Keratinocyte (primary cell): ENCODE measurements at regions not wholly inside any gene's neighbourhood (a gene's known extent, or its start where the extent isn't known, plus 50 kb on each side); places are given as distances from the start of the nearest gene placed in this dataset.

Experiments
- DNase-seq: peaks from one replicate; pipeline ENCODE4 v3.0.0-alpha.2; 2011; ENCODE audit warnings: low read depth, missing footprints, low spot score
- FAIRE-seq: peaks from 2 replicates; lab custom pipeline; 2011; peaks lifted over from hg19 to GRCh38; lab: Jason Lieb, UNC
- H2AFZ ChIP-seq: 2 replicates; pipeline ENCODE4 v1.6.0; 2012; ENCODE audit warnings: low read length, control low read depth, inconsistent platforms; ENCODE audit not compliant: control insufficient read depth
- H3K27ac ChIP-seq: 2 replicates; pipeline ENCODE4 v1.5.1; 2011; ENCODE audit warnings: low read length; ENCODE audit not compliant: control insufficient read depth, insufficient read depth
- H3K27me3 ChIP-seq: 3 replicates; pipeline ENCODE4 v1.6.0; 2011; ENCODE audit warnings: low read length; ENCODE audit not compliant: control insufficient read depth, insufficient read depth; ENCODE audit errors: extremely low read depth
- H3K36me3 ChIP-seq, 2 experiments: 2 replicates in 1 of 2; 3 replicates in 1 of 2; pipeline ENCODE4 v1.5.1; 2011; ENCODE audit warnings: low read length in 2 of 2, mild to moderate bottlenecking in 1 of 2; ENCODE audit not compliant: control insufficient read depth in 2 of 2, insufficient read depth in 2 of 2; ENCODE audit errors: extremely low read depth in 1 of 2
- H3K4me1 ChIP-seq: 3 replicates; pipeline ENCODE4 v1.5.1; 2011; ENCODE audit warnings: low read length; ENCODE audit not compliant: control insufficient read depth, insufficient read depth; ENCODE audit errors: extremely low read depth
- H3K4me2 ChIP-seq: 3 replicates; pipeline ENCODE4 v1.6.0; 2011; ENCODE audit warnings: low read depth, low read length; ENCODE audit not compliant: control insufficient read depth, insufficient read depth; ENCODE audit errors: extremely low read depth
- H3K4me3 ChIP-seq, 3 experiments: fragments of 200-600 bp in 1 of 3; sonication (generic) in 1 of 3; 2 replicates in 2 of 3; 3 replicates in 1 of 3; pipeline ENCODE4 v1.5.1; 2011 to 2016; ENCODE audit warnings: low read length in 3 of 3, mild to moderate bottlenecking in 3 of 3, control low read depth in 2 of 3, inconsistent platforms in 1 of 3, low read depth in 1 of 3, mixed read lengths in 1 of 3, mixed run types in 1 of 3, moderate library complexity in 1 of 3; ENCODE audit not compliant: control insufficient read depth in 2 of 3, insufficient read depth in 2 of 3; ENCODE audit errors: extremely low read depth in 1 of 3
- H3K79me2 ChIP-seq: 2 replicates; pipeline ENCODE4 v1.6.0; 2012; ENCODE audit warnings: low read length; ENCODE audit not compliant: control insufficient read depth, insufficient read depth
- H3K9ac ChIP-seq: 3 replicates; pipeline ENCODE4 v1.6.0; 2011; ENCODE audit warnings: low read length; ENCODE audit not compliant: control insufficient read depth, insufficient read depth; ENCODE audit errors: extremely low read depth
- H3K9me1 ChIP-seq: 3 replicates; pipeline ENCODE4 v1.6.0; 2011; ENCODE audit warnings: low read length; ENCODE audit not compliant: control insufficient read depth, insufficient read depth; ENCODE audit errors: extremely low read depth
- H3K9me3 ChIP-seq: 2 replicates; pipeline ENCODE4 v1.5.1; 2012; ENCODE audit warnings: low read depth, low read length; ENCODE audit not compliant: control insufficient read depth
- H4K20me1 ChIP-seq: 3 replicates; pipeline ENCODE4 v1.6.0; 2011; ENCODE audit warnings: low read length; ENCODE audit not compliant: control insufficient read depth, insufficient read depth; ENCODE audit errors: extremely low read depth
- CTCF ChIP-seq, 3 experiments: IDR thresholded peaks in 1 of 3; conservative IDR thresholded peaks in 1 of 3; optimal IDR thresholded peaks in 1 of 3; 2 replicates in 2 of 3; 3 replicates in 1 of 3; pipeline versions ENCODE3 to v1.5.1; 2011; ENCODE audit warnings: low read length in 3 of 3, mild to moderate bottlenecking in 3 of 3, moderate library complexity in 2 of 3, control low read depth in 1 of 3, inconsistent platforms in 1 of 3; ENCODE audit not compliant: insufficient read depth in 2 of 3; ENCODE audit errors: extremely low read depth in 1 of 3
- EZH2 ChIP-seq: IDR thresholded peaks from one replicate; pipeline ENCODE4 v1.6.1; 2012; ENCODE audit warnings: inconsistent platforms, mild to moderate bottlenecking, low read length, moderate library complexity
- dilution Hi-C: fragments of 300-500 bp; cut with MboI; formaldehyde crosslinking; loops from one replicate; pipeline ENCODE4 v1.7.0; 2020; ENCODE audit warnings: low sequenced_read_pairs; ENCODE audit not compliant: extremely low pct_ligation_motif_present

GRCh38 chr2:120519469-120519868 is 173.5 kb downstream of the INHBB start:
- Histone ChIP-seq H3K36me3 (no peaks in the 10 kb centered on the region), H3K9me1 (no peaks in the 10 kb centered on the region), H3K4me3 (no peak overlapping the region), H3K4me1 (no peaks in the 10 kb centered on the region), H3K4me2 (no peak overlapping the region), H3K9me3 (no peaks in the 10 kb centered on the region), H4K20me1 (no peaks in the 10 kb centered on the region), H2AFZ (no peak overlapping the region), H3K79me2 (no peaks in the 10 kb centered on the region), H3K9ac (no peak overlapping the region), H3K27ac (no peak overlapping the region), H3K27me3 (peaks cover 17% of the 10 kb centered on the region)
- no peak for FAIRE-seq
- no peak for TF ChIP-seq CTCF (optimal IDR thresholded peaks at IDR 0.05 in 1 of 3, IDR thresholded peaks at IDR 0.05 in 1 of 3, conservative IDR thresholded peaks at IDR 0.05 in 1 of 3; ENCODE audit: extremely low read depth in 1 of 3, insufficient read depth in 2 of 3, low read length in 3 of 3)
- TF ChIP-seq EZH2, result no peak
- no peak for DNase-seq
- dilution Hi-C loops, result no loop called here

GRCh38 chr2:120520454-120520853 is 174.5 kb downstream of the INHBB start:
- Histone ChIP-seq H3K9me1 (no peaks in the 10 kb centered on the region), H3K27ac (no peak overlapping the region), H3K36me3 (no peaks in the 10 kb centered on the region), H3K4me2 (no peak overlapping the region), H3K4me3 (no peak overlapping the region), H3K4me1 (no peaks in the 10 kb centered on the region), H3K79me2 (no peaks in the 10 kb centered on the region), H3K27me3 (peaks cover 18% of the 10 kb centered on the region), H2AFZ (no peak overlapping the region), H3K9me3 (no peaks in the 10 kb centered on the region), H3K9ac (no peak overlapping the region), H4K20me1 (no peaks in the 10 kb centered on the region)
- DNase-seq (no peak), FAIRE-seq (no peak)
- TF ChIP-seq EZH2 (no peak), CTCF (optimal IDR thresholded peaks at IDR 0.05 in 1 of 3, IDR thresholded peaks at IDR 0.05 in 1 of 3, conservative IDR thresholded peaks at IDR 0.05 in 1 of 3; ENCODE audit: extremely low read depth in 1 of 3, insufficient read depth in 2 of 3, low read length in 3 of 3) (no peak)
- dilution Hi-C loops, result no loop called here
